Erythroblast (primary cell): ENCODE measurements at regions not wholly inside any gene's neighbourhood (a gene's known extent, or its start where the extent isn't known, plus 50 kb on each side); places are given as distances from the start of the nearest gene placed in this dataset.

ENCODE experiments used
- GATA1 ChIP-seq: IDR thresholded peaks from 2 replicates; pipeline ENCODE4 v1.6.1; 2011; ENCODE audit warnings: low read depth, mild to moderate bottlenecking, control low read depth, low read length, moderate library complexity
- POLR2A ChIP-seq: IDR thresholded peaks from 2 replicates; pipeline ENCODE4 v1.6.1; 2011; ENCODE audit warnings: mild to moderate bottlenecking, low read length

DNA sequence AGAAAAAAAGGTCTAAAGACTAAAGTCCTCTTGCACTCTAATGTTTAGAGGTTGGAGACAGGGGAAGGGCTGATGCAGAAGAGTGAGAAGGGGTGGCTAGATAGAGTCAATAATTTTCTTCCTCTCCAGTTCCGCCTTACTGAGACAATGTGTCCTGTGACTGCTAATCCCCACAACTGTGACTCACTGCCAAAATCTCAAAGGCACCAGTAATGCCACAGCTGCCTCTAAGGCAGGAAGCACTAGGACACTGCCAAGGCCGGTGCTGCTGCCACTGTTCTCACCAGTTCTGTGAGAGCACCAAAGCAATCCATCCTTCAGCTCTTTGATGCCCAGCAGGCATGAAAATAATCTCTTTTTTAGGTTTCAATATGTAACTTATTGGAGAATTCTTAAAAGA is 701.9 kb upstream of the MAP3K7 start:
- TF ChIP-seq POLR2A (no peak), GATA1 (no peak)
